ENCODE measurements at regions not wholly inside any gene's neighbourhood (a gene's known extent, or its start where the extent isn't known, plus 50 kb on each side); places are given as distances from the start of the nearest gene placed in this dataset.
"Not testable (repeated sequence)": the region's sequence is repeated elsewhere in the genome, so short reads cannot be mapped to it uniquely, and the experiment has no call there.

- H3K36me3 Mint-ChIP-seq (ENCODE audit: low read depth): no peaks in the 10 kb centered on the region
- peaks cover 4% of the 10 kb centered on the region for H3K27me3 Mint-ChIP-seq
- H3K4me3 Mint-ChIP-seq: no peak overlapping the region
- no peaks in the 10 kb centered on the region for H3K9me3 Mint-ChIP-seq
- H3K4me1 Mint-ChIP-seq (ENCODE audit: low read depth): peaks cover 27% of the 10 kb centered on the region
- no peak overlapping the region for H3K27ac Mint-ChIP-seq
Observed at GRCh38 chr5:82885627-82886389, 191.4 kb downstream of the TMEM167A start.

- H3K4me3 Mint-ChIP-seq: no peak overlapping the region
- no peaks in the 10 kb centered on the region for H3K36me3 Mint-ChIP-seq (ENCODE audit: low read depth)
- peaks cover 4% of the 10 kb centered on the region for H3K27me3 Mint-ChIP-seq
- no peaks in the 10 kb centered on the region for H3K9me3 Mint-ChIP-seq
- H3K27ac Mint-ChIP-seq: no peak overlapping the region
- peaks cover 27% of the 10 kb centered on the region for H3K4me1 Mint-ChIP-seq (ENCODE audit: low read depth)
Observed at GRCh38 chr5:82884821-82885471, 192.2 kb downstream of the TMEM167A start.

- peaks cover 4% of the 10 kb centered on the region for H3K27me3 Mint-ChIP-seq
- H3K9me3 Mint-ChIP-seq: peaks cover 8% of the 10 kb centered on the region
- H3K4me3 Mint-ChIP-seq: no peak overlapping the region
- H3K36me3 Mint-ChIP-seq (ENCODE audit: low read depth): peaks cover 8% of the 10 kb centered on the region
- H3K4me1 Mint-ChIP-seq (ENCODE audit: low read depth): peaks cover 27% of the 10 kb centered on the region
- no peak overlapping the region for H3K27ac Mint-ChIP-seq
Observed at GRCh38 chr5:82882316-82882715, 194.9 kb downstream of the TMEM167A start.

GRCh38 chr5:82881571-82882174 is 195.5 kb downstream of the TMEM167A start:
- peaks cover 27% of the 10 kb centered on the region for H3K4me1 Mint-ChIP-seq (ENCODE audit: low read depth)
- H3K36me3 Mint-ChIP-seq (ENCODE audit: low read depth): peaks cover 8% of the 10 kb centered on the region
- H3K4me3 Mint-ChIP-seq: peak overlapping the region; percentile 2
- H3K9me3 Mint-ChIP-seq: peaks cover 8% of the 10 kb centered on the region
- H3K27me3 Mint-ChIP-seq: peaks cover 4% of the 10 kb centered on the region
- no peak overlapping the region for H3K27ac Mint-ChIP-seq

GRCh38 chr5:82879089-82879488 is 198.1 kb downstream of the TMEM167A start:
- no peak overlapping the region for H3K27ac Mint-ChIP-seq
- peaks cover 8% of the 10 kb centered on the region for H3K36me3 Mint-ChIP-seq (ENCODE audit: low read depth)
- H3K4me1 Mint-ChIP-seq (ENCODE audit: low read depth): peaks cover 17% of the 10 kb centered on the region
- H3K27me3 Mint-ChIP-seq: no peaks in the 10 kb centered on the region
- no peak overlapping the region for H3K4me3 Mint-ChIP-seq
- H3K9me3 Mint-ChIP-seq: peaks cover 8% of the 10 kb centered on the region

DNA sequence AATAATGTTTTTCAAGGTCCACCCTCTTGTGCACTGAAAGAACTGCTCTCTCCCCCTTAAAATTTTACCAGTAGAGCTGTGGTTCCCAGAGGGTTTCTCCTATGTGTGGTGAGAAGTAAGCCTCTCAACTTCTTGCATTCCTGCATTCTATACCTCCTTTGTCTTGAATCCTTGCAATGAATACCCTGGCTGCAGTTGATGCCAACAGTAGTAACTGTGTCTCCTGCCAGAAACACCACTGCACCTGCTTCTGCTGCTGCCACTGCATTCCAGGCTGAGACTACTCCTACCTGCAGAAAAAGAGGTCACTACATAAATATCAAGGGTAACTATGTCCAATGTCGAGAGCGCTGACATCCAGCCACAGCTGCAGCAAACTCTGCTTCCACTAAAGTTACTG is 203.7 kb downstream of the TMEM167A start:
- no peak overlapping the region for H3K4me3 Mint-ChIP-seq
- no peaks in the 10 kb centered on the region for H3K36me3 Mint-ChIP-seq (ENCODE audit: low read depth)
- no peak overlapping the region for H3K27ac Mint-ChIP-seq
- H3K9me3 Mint-ChIP-seq: no peaks in the 10 kb centered on the region
- no peaks in the 10 kb centered on the region for H3K4me1 Mint-ChIP-seq (ENCODE audit: low read depth)
- H3K27me3 Mint-ChIP-seq: no peaks in the 10 kb centered on the region

GRCh38 chr5:82872321-82873288 is 204.6 kb downstream of the TMEM167A start:
- not testable (repeated sequence) for H3K36me3 Mint-ChIP-seq (ENCODE audit: low read depth); H3K27ac Mint-ChIP-seq; H3K4me1 Mint-ChIP-seq (ENCODE audit: low read depth); H3K9me3 Mint-ChIP-seq; H3K4me3 Mint-ChIP-seq; H3K27me3 Mint-ChIP-seq

DNA sequence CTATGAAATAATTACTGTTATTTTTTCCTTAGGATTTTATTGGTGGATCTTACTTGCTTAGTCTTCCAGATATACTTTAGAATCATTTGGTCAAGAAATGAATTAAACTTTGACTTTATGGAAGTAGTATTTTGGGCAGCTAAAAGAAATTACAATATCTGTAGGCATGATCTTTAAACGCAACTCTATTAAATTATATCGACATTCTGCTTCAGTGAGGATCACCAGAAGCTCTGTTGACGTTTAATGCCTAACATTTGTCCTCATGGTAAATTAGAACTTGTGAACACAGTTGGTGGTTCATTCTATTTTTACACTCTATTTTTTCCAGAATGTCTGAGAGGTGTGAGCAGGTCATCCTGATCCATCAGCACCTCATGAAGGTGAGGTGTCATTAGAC is 211.6 kb downstream of the TMEM167A start:
- Mint-ChIP-seq H3K4me1 (ENCODE audit: low read depth) (no peaks in the 10 kb centered on the region), H3K27me3 (no peaks in the 10 kb centered on the region), H3K36me3 (ENCODE audit: low read depth) (no peaks in the 10 kb centered on the region), H3K9me3 (no peaks in the 10 kb centered on the region), H3K27ac (no peak overlapping the region), H3K4me3 (no peak overlapping the region)

GRCh38 chr5:82863266-82863665 is 213.9 kb downstream of the TMEM167A start:
- Mint-ChIP-seq H3K4me1 (ENCODE audit: low read depth) (no peaks in the 10 kb centered on the region), H3K4me3 (no peak overlapping the region), H3K9me3 (no peaks in the 10 kb centered on the region), H3K27me3 (no peaks in the 10 kb centered on the region), H3K27ac (no peak overlapping the region), H3K36me3 (ENCODE audit: low read depth) (no peaks in the 10 kb centered on the region)

GRCh38 chr5:82862711-82863110 is 214.5 kb downstream of the TMEM167A start:
- no peaks in the 10 kb centered on the region for H3K36me3 Mint-ChIP-seq (ENCODE audit: low read depth)
- H3K4me3 Mint-ChIP-seq: no peak overlapping the region
- no peak overlapping the region for H3K27ac Mint-ChIP-seq
- H3K27me3 Mint-ChIP-seq: no peaks in the 10 kb centered on the region
- H3K9me3 Mint-ChIP-seq: no peaks in the 10 kb centered on the region
- no peaks in the 10 kb centered on the region for H3K4me1 Mint-ChIP-seq (ENCODE audit: low read depth)

- H3K27me3 Mint-ChIP-seq: no peaks in the 10 kb centered on the region
- no peak overlapping the region for H3K27ac Mint-ChIP-seq
- no peaks in the 10 kb centered on the region for H3K4me1 Mint-ChIP-seq (ENCODE audit: low read depth)
- H3K9me3 Mint-ChIP-seq: no peaks in the 10 kb centered on the region
- no peak overlapping the region for H3K4me3 Mint-ChIP-seq
- no peaks in the 10 kb centered on the region for H3K36me3 Mint-ChIP-seq (ENCODE audit: low read depth)
Observed at GRCh38 chr5:82862261-82862660, 214.9 kb downstream of the TMEM167A start.

DNA sequence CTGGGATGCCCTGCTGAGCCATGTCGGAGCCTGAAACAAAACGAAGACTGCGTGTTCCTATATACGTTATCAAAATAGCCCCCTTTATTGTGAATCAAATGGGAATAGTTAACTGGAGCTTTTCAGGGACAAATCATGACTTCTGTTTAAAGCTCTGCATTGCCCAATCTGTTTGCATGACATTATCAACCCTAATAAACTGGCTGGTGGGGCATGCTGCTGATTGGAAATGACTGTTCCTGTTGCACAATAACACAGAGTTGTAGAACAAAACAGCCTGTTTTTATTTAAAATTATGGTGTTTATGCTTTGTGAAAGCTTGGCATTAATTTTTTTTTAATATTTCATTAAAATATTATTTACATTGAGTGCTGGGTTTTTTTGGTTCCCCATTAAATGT is 215.5 kb downstream of the TMEM167A start:
- no peaks in the 10 kb centered on the region for H3K4me1 Mint-ChIP-seq (ENCODE audit: low read depth)
- H3K27me3 Mint-ChIP-seq: no peaks in the 10 kb centered on the region
- H3K36me3 Mint-ChIP-seq (ENCODE audit: low read depth): no peaks in the 10 kb centered on the region
- H3K9me3 Mint-ChIP-seq: no peaks in the 10 kb centered on the region
- no peak overlapping the region for H3K4me3 Mint-ChIP-seq
- H3K27ac Mint-ChIP-seq: no peak overlapping the region

GRCh38 chr5:82859451-82860140 is 217.6 kb downstream of the TMEM167A start:
- no peaks in the 10 kb centered on the region for H3K4me1 Mint-ChIP-seq (ENCODE audit: low read depth)
- H3K27me3 Mint-ChIP-seq: no peaks in the 10 kb centered on the region
- H3K27ac Mint-ChIP-seq: no peak overlapping the region
- no peaks in the 10 kb centered on the region for H3K36me3 Mint-ChIP-seq (ENCODE audit: low read depth)
- H3K4me3 Mint-ChIP-seq: no peak overlapping the region
- no peaks in the 10 kb centered on the region for H3K9me3 Mint-ChIP-seq

Measured in stimulated activated naive CD8-positive, alpha-beta T cell treated with anti-CD3 and anti-CD28 coated beads, Interleukin-15, Interleukin-2, amounts not matched to agents 100 ng/mL and 50 ng/mL, for 24 hours (primary cell).